Erythroblast (primary cell): ENCODE measurements at regions not wholly inside any gene's neighbourhood (a gene's known extent, or its start where the extent isn't known, plus 50 kb on each side); places are given as distances from the start of the nearest gene placed in this dataset.

Experiments
- GATA1 ChIP-seq: IDR thresholded peaks from 2 replicates; pipeline ENCODE4 v1.6.1; 2011; ENCODE audit warnings: low read depth, mild to moderate bottlenecking, control low read depth, low read length, moderate library complexity
- POLR2A ChIP-seq: IDR thresholded peaks from 2 replicates; pipeline ENCODE4 v1.6.1; 2011; ENCODE audit warnings: mild to moderate bottlenecking, low read length

GRCh38 chr2:66651295-66651694 is 216.4 kb downstream of the MEIS1 start:
- TF ChIP-seq POLR2A (no peak), GATA1 (no peak)
